HG02943 (cell line): ENCODE measurements at regions not wholly inside any gene's neighbourhood (a gene's known extent, or its start where the extent isn't known, plus 50 kb on each side); places are given as distances from the start of the nearest gene placed in this dataset.
"Not testable (repeated sequence)": the region's sequence is repeated elsewhere in the genome, so short reads cannot be mapped to it uniquely, and the experiment has no call there.

Source experiments
- ATAC-seq: cut with Tn5 transposase; IDR thresholded peaks from one replicate; pipeline ENCODE4 v1.9.1; 2021; ENCODE audit warnings: mild to moderate bottlenecking, low read depth, moderate library complexity; ENCODE audit not compliant: unreplicated experiment

- ATAC-seq, result no peak
Observed at GRCh38 chr4:124423160-124423559, 289.4 kb downstream of the ANKRD50 start.

DNA sequence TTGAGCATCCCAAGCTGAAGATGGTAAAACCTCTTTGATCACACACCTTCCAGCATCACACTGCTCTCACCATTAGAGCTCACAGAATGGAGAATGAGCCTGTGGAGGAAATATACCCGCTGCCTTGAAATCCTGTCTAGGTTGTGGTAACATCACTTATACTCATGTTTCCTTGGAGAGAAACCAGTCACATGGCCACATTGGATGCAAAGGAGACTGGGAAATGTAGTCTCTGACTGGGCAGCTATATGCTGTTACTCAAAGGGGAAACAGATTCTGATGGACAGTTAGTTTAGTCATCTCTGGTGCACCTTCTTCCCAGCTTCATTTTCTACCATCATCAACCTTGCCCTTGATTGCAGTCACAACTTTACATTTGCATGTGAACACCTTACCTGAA is 286.3 kb downstream of the ANKRD50 start:
- no peak for ATAC-seq

DNA sequence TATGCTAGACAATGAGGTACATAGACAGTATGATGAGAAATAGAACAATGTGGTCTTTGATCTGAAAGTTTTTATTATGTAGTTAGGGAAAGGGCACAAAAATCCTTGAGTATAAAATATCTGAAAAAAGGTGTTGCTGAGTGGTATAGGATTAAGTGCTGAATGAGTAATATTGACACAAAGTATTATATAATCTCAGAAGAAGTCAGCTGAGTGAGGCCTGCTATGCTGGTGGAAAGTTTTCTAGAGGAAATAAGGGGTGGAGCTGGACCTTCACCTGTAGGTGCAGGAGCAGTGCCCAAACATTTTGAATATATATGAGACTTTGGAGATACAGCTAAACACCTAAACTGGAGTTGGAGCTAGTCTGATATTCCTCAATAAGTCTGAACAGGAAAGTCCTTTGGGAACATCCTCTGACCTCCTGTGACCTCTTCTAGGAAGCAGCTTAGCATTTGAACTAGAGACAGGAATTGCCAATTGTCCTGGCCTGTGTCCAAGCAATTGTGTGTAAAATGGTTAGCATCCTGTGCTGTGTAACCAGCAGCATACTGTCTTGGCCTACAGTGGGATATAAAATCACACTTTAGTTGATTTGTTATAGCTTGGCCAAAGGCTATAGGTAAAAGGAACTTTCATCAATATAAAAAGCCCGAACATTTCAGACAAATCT is 285.3 kb downstream of the ANKRD50 start:
- no peak for ATAC-seq

DNA sequence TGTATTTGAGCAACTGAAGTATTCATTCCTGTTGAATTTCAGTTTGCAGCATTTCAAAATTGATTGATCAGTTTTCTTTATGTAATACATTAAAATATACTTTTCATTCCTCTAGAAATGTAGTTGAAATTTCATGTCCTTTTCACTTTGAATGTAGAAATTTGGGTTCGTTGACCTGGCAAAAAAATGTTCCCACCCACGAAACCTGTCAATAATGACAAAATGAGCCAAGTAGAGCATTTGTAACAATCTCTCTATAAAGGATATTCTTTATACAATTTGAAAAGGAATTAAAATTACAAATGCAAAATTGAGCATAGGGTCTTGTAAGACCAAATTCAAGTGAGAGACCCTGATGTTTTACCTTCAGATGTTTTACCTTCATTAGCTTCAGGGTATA is 283.9 kb downstream of the ANKRD50 start:
- ATAC-seq, result no peak

GRCh38 chr4:124429746-124430250 is 282.7 kb downstream of the ANKRD50 start:
- no peak for ATAC-seq

- ATAC-seq, result no peak
Observed at GRCh38 chr4:124431653-124432192, 280.8 kb downstream of the ANKRD50 start.

DNA sequence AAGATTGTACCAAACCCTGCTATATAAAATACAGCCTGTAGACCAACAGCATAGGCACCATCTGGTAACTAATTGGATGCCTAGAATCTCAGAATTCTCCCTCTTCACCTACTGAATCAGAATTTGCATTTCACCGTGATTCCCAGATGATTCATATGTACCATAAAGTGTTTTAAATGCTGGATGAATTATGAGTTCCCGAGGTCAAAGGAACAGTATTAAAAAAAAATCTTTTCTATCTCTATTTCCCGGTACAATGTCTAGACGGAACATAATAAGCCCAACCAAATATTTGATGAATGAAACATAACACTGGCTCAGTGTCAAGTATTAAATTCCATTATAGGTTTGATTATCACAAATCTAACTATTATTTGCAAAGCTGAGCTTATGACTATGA is 280.0 kb downstream of the ANKRD50 start:
- ATAC-seq, result no peak

DNA sequence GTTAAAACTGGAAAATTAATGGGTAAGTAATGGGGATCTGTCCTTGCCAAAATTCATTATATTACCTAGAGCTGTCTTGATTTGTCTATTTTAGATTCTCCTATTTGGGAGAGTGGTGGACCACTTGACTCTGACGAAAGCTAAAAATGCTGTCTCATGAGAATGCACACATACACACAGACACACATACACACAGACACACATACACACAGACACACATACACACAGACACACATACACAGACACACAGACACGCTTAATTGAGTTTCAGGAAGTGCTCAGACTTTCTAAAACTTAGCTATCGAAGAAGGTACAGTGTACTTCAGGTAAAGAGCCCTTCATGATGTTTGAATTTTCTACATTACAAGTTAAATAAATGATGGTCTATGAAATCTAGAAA is 279.5 kb downstream of the ANKRD50 start:
- ATAC-seq, result no peak

DNA sequence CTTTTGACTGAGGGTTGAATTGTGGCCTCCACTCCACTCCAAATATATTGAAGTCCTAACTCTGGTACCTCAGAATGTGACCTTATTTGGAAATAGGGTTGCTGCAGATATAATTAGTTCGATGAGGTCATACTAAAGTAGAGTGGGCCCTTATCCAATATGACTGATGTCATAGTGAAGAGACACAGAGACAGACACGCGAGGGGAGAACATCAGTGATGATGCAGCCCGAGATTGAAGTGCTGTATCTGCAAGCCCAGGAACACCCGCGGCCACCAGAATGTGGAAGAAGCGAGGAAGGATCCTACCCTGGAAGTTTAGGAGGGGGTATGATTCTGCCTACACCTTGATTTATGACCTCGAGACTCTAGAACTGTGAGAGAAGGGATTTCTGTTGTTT is 279.0 kb downstream of the ANKRD50 start:
- no peak for ATAC-seq

- no peak for ATAC-seq
Observed at GRCh38 chr4:124435274-124435950, 277.1 kb downstream of the ANKRD50 start.

GRCh38 chr4:124437853-124438495 is 274.6 kb downstream of the ANKRD50 start:
- ATAC-seq, result no peak

GRCh38 chr4:124445071-124445470 is 267.5 kb downstream of the ANKRD50 start:
- ATAC-seq, result no peak

GRCh38 chr4:124449881-124450280 is 262.7 kb downstream of the ANKRD50 start:
- no peak for ATAC-seq

DNA sequence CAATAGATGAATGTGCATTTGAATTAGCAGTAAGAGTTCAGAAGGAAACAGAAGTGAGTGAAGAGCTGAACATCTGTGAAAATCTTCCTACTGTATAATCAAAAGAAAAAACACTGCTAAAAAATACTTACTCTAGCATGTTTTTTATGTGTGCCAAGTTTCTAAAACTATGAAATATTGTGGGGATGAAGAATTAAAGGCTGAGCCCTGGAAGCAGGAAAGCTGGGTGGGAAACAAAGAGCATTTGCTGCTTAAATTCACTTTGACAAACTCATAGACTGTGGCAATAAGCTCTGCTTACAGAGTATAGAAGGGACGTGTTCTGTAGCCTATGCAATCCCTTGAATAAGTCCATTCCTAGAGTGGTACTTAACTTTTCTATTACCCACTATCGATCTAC is 261.7 kb downstream of the ANKRD50 start:
- ATAC-seq, result no peak

- ATAC-seq, result no peak
Observed at GRCh38 chr4:124454772-124455270, 257.7 kb downstream of the ANKRD50 start.

- ATAC-seq, result no peak
Observed at GRCh38 chr4:124455671-124456070, 256.9 kb downstream of the ANKRD50 start.

- ATAC-seq, result no peak
Observed at GRCh38 chr4:124459196-124459940, 253.2 kb downstream of the ANKRD50 start.

- ATAC-seq, result no peak
Observed at GRCh38 chr4:124459941-124460310, 252.6 kb downstream of the ANKRD50 start.

- ATAC-seq, result not testable (repeated sequence)
Observed at GRCh38 chr4:124461592-124461991, 250.9 kb downstream of the ANKRD50 start.
